Nephron (organoid): ENCODE measurements at regions not wholly inside any gene's neighbourhood (a gene's known extent, or its start where the extent isn't known, plus 50 kb on each side); places are given as distances from the start of the nearest gene placed in this dataset.

Source experiments
- H3K27ac Mint-ChIP-seq, 3 experiments: 2 replicates each; pipeline ENCODE4 v1.8.0; 2020; ENCODE audit warnings: mixed read lengths in 3 of 3, mild to moderate bottlenecking in 2 of 3, moderate library complexity in 1 of 3
- H3K27me3 Mint-ChIP-seq: 2 replicates; pipeline ENCODE4 v1.8.0; 2021; ENCODE audit warnings: low read depth, mild to moderate bottlenecking, moderate library complexity, mixed read lengths
- H3K36me3 Mint-ChIP-seq: 2 replicates; pipeline ENCODE4 v1.8.0; 2020; ENCODE audit warnings: low read depth, mixed read lengths
- H3K4me1 Mint-ChIP-seq: 2 replicates; pipeline ENCODE4 v1.8.0; 2020; ENCODE audit warnings: mixed read lengths
- H3K4me3 Mint-ChIP-seq, 3 experiments: 2 replicates each; pipeline ENCODE4 v1.8.0; 2020; ENCODE audit warnings: mild to moderate bottlenecking in 3 of 3, mixed read lengths in 3 of 3, moderate library complexity in 2 of 3
- H3K9me3 Mint-ChIP-seq: 2 replicates; pipeline ENCODE4 v1.8.0; 2020; ENCODE audit warnings: mixed read lengths
- TF ChIP-seq, protein P1 (sequence below), 3 experiments: fragments of 200-600 bp; sonication (generic); IDR thresholded peaks; one replicate each; pipeline ENCODE4 v1.5.0; 2021; ENCODE audit warnings: antibody characterized with exemption in 3 of 3; ENCODE audit not compliant: unreplicated experiment in 3 of 3

DNA sequence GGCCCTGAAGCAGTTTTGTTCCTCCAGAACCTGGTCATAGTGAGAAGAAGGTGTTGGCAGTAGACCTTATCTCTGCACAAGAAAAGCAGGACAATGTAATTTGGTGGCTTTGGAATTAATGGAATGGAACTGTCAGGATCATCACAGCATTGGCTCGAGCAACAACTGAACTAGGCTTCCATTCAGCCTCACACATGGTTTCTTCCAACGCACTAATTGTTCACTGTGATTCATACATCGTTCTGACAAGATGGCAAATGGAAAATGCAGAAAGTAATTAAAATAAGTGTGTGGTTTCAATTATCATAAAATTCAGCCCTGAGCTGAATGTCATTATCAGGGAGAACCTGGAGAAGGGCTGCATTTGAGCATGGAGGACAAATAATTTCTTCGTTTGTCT is 80.6 kb downstream of the MFSD1 start:
- Mint-ChIP-seq H3K36me3 (no peaks in the 10 kb centered on the region), H3K9me3 (peaks cover 6% of the 10 kb centered on the region), H3K27ac (no peak overlapping the region), H3K4me3 (no peak overlapping the region), H3K4me1 (no peaks in the 10 kb centered on the region), H3K27me3 (peaks cover 3% of the 10 kb centered on the region)
- TF ChIP-seq, protein P1, sequence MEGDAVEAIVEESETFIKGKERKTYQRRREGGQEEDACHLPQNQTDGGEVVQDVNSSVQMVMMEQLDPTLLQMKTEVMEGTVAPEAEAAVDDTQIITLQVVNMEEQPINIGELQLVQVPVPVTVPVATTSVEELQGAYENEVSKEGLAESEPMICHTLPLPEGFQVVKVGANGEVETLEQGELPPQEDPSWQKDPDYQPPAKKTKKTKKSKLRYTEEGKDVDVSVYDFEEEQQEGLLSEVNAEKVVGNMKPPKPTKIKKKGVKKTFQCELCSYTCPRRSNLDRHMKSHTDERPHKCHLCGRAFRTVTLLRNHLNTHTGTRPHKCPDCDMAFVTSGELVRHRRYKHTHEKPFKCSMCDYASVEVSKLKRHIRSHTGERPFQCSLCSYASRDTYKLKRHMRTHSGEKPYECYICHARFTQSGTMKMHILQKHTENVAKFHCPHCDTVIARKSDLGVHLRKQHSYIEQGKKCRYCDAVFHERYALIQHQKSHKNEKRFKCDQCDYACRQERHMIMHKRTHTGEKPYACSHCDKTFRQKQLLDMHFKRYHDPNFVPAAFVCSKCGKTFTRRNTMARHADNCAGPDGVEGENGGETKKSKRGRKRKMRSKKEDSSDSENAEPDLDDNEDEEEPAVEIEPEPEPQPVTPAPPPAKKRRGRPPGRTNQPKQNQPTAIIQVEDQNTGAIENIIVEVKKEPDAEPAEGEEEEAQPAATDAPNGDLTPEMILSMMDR (IDR thresholded peaks at IDR 0.05; ENCODE audit: unreplicated experiment in 3 of 3), result no peak

DNA sequence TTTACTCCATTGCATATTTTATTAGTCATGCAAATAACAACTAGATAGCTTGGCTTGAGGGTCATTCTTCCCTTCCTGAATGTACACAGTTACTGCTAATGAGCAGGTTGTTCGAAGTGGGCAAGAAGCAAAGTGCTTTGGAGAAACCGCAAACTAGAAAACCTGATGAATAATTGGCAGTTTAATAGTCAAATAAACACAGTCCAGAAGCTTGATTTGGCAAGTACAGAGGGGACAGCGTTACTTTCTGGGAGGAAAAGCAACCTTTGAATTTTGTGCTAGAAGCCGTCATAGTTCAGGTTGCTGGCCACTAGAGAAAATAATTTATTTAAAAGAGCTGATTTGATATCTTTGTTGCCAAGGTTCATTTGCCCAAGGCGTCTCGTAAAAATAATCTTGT is 94.9 kb downstream of the MFSD1 start:
- TF ChIP-seq, protein P1 (IDR thresholded peaks at IDR 0.05; ENCODE audit: unreplicated experiment in 3 of 3), result no peak
- Mint-ChIP-seq H3K27ac (no peak overlapping the region), H3K9me3 (no peaks in the 10 kb centered on the region), H3K4me3 (no peak overlapping the region), H3K36me3 (no peaks in the 10 kb centered on the region), H3K4me1 (no peaks in the 10 kb centered on the region), H3K27me3 (peaks cover 5% of the 10 kb centered on the region)

DNA sequence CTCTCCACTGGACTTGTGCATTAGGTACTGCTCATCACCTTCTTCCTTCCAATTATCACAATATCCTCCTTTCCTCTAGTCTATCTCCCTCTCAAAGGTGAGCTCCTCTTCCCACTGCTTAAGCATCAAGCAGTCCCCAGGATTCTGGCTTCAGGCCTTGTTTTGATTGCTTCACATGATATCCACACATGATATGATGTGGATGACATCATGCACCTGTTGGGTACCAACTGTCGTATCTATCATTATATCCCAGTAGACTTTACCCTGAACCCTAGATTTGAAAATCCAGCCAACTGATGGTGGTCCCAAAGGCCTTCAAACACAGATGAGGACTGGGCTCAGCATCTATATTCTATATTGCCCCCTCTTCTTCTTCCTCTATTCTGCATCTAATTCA is 104.9 kb downstream of the MFSD1 start:
- H3K4me1 Mint-ChIP-seq, result peaks cover 6% of the 10 kb centered on the region
- TF ChIP-seq, protein P1 (IDR thresholded peaks at IDR 0.05; ENCODE audit: unreplicated experiment in 3 of 3), result no peak
- H3K27me3 Mint-ChIP-seq, result peaks cover 4% of the 10 kb centered on the region
- no peak overlapping the region for H3K4me3 Mint-ChIP-seq
- H3K27ac Mint-ChIP-seq, result no peak overlapping the region
- H3K36me3 Mint-ChIP-seq, result no peaks in the 10 kb centered on the region
- H3K9me3 Mint-ChIP-seq, result no peaks in the 10 kb centered on the region

DNA sequence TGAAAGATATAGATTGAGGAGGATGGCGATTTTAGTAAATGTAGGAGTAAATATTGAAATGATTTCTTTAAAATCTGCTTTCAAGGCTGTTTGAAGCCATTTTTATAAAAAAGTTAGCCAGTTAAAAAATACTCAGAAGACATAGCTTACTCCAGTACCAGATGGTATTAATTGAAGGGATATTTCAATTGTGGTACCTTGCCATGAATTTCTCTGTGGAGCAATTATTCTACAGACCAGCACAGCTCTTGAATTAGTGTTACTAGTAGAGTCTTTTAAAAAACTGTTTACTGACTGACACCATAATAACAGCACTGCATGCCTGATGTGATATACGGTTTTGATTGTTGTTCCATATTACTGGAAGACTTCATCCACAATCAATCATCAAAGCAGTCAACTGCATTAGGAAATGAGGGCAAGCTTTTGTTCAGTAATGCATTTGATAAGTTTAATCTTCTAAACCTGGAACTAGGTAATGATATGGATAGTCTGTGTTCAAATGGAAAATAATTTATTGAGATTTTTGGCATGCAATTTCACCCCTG is 106.4 kb downstream of the MFSD1 start:
- Mint-ChIP-seq H3K4me3 (no peak overlapping the region), H3K4me1 (peaks cover 6% of the 10 kb centered on the region), H3K27me3 (no peaks in the 10 kb centered on the region), H3K27ac (no peak overlapping the region), H3K36me3 (no peaks in the 10 kb centered on the region), H3K9me3 (no peaks in the 10 kb centered on the region)
- TF ChIP-seq, protein P1 (IDR thresholded peaks at IDR 0.05; ENCODE audit: unreplicated experiment in 3 of 3), result no peak

DNA sequence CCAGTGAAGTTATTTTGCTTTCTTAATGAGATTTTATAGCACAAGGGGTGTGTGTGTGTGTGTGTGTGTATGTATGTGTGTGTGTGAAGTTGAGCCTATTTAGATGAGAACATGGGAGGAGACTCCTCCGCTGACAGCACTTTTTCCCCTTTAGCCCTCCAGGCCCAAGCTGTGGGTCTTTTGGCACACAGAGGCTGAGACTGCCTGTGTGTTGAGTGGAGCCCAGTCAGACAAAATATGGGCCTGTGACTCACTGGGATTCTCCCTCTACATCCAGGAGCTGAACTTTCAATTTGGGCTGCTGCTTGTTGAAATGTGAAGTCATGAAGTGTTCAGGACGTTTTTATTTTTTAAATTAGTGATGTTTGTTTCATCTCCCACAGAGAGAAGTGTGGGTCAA is 108.0 kb downstream of the MFSD1 start:
- Mint-ChIP-seq H3K4me1 (peaks cover 6% of the 10 kb centered on the region), H3K9me3 (peaks cover under 1% of the 10 kb centered on the region), H3K36me3 (no peaks in the 10 kb centered on the region), H3K27me3 (no peaks in the 10 kb centered on the region), H3K27ac (peak overlapping the region; percentile 15 to 45 (median 31)), H3K4me3 (no peak overlapping the region)
- TF ChIP-seq, protein P1 (IDR thresholded peaks at IDR 0.05; ENCODE audit: unreplicated experiment in 3 of 3), result no peak

DNA sequence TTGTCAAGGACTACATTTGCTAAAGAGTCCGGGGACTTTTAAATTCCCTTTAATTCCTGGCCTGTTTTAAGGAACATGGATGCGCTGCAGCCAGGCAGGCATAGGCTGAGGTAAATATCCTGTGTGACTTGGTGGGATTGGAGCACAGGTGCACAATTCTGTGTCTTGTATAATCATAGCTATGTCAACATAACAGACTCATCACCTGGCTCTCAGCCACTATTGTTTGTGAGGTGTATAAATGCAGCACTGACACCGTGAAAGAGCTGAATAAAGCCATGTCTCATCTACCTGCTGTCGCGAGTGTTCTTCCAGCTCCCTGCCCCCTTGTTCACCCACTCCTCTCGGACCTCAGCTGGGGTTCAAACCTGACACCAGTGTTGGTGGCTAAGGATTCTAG is 109.7 kb downstream of the MFSD1 start:
- TF ChIP-seq, protein P1 (IDR thresholded peaks at IDR 0.05; ENCODE audit: unreplicated experiment in 3 of 3), result no peak
- H3K27ac Mint-ChIP-seq, result no peak overlapping the region
- H3K36me3 Mint-ChIP-seq, result no peaks in the 10 kb centered on the region
- no peak overlapping the region for H3K4me3 Mint-ChIP-seq
- H3K4me1 Mint-ChIP-seq, result peaks cover 6% of the 10 kb centered on the region
- peaks cover 3% of the 10 kb centered on the region for H3K9me3 Mint-ChIP-seq
- no peaks in the 10 kb centered on the region for H3K27me3 Mint-ChIP-seq
